GM18498 (cell line): ENCODE measurements at regions not wholly inside any gene's neighbourhood (a gene's known extent, or its start where the extent isn't known, plus 50 kb on each side); places are given as distances from the start of the nearest gene placed in this dataset.
A peak's percentile ranks its signal among the peaks of the same experiment; 100 is the strongest.
"Not testable (repeated sequence)": the region's sequence is repeated elsewhere in the genome, so short reads cannot be mapped to it uniquely, and the experiment has no call there.

ENCODE experiments used
- ATAC-seq: cut with Tn5 transposase; IDR thresholded peaks from one replicate; pipeline ENCODE4 v1.9.1; 2021; ENCODE audit warnings: mild to moderate bottlenecking, moderate library complexity; ENCODE audit not compliant: unreplicated experiment

GRCh38 chr5:148880197-148880596 is 53.8 kb downstream of the ADRB2 start:
- no peak for ATAC-seq

- no peak for ATAC-seq
Measured at GRCh38 chr5:148880696-148881095, 54.3 kb downstream of the ADRB2 start.

GRCh38 chr5:148882332-148882731 is 55.9 kb downstream of the ADRB2 start:
- ATAC-seq: no peak

GRCh38 chr5:148884339-148885020 is 58.1 kb downstream of the ADRB2 start:
- no peak for ATAC-seq

- peak; percentile 79 for ATAC-seq
Measured at GRCh38 chr5:148887123-148887881, 60.9 kb downstream of the ADRB2 start.

GRCh38 chr5:148889936-148890335 is 63.5 kb downstream of the ADRB2 start:
- not testable (repeated sequence) for ATAC-seq

GRCh38 chr5:148895441-148895840 is 69.0 kb downstream of the ADRB2 start:
- not testable (repeated sequence) for ATAC-seq

- no peak for ATAC-seq
Measured at GRCh38 chr5:148897842-148898241, 71.4 kb downstream of the ADRB2 start.

- ATAC-seq: no peak
Measured at GRCh38 chr5:148898413-148899075, 72.1 kb downstream of the ADRB2 start.

- no peak for ATAC-seq
Measured at GRCh38 chr5:148899993-148900392, 73.6 kb downstream of the ADRB2 start.

- ATAC-seq: no peak
Measured at GRCh38 chr5:148902478-148902877, 76.1 kb downstream of the ADRB2 start.

GRCh38 chr5:148903587-148903986 is 77.2 kb downstream of the ADRB2 start:
- ATAC-seq: no peak

- no peak for ATAC-seq
Measured at GRCh38 chr5:148904440-148904839, 78.0 kb downstream of the ADRB2 start.

GRCh38 chr5:148905541-148905940 is 79.1 kb downstream of the ADRB2 start:
- ATAC-seq: no peak

- no peak for ATAC-seq
Measured at GRCh38 chr5:148906968-148907367, 80.6 kb downstream of the ADRB2 start.

- ATAC-seq: no peak
Measured at GRCh38 chr5:148909040-148909439, 82.6 kb downstream of the ADRB2 start.

- no peak for ATAC-seq
Measured at GRCh38 chr5:148909766-148910165, 83.4 kb downstream of the ADRB2 start.

- ATAC-seq: no peak
Measured at GRCh38 chr5:148910216-148910615, 83.8 kb downstream of the ADRB2 start.

- ATAC-seq: no peak
Measured at GRCh38 chr5:148910686-148911361, 84.4 kb downstream of the ADRB2 start.

GRCh38 chr5:148911386-148911785 is 85.0 kb downstream of the ADRB2 start:
- ATAC-seq: no peak

GRCh38 chr5:148912146-148912545 is 85.7 kb downstream of the ADRB2 start:
- ATAC-seq: no peak
